T-helper 2 cell treated with Interferon-gamma antibody and Interleukin-4, amounts not matched to agents 100 ng/mL and 5 ng/mL, for 36 hours (primary cell): ENCODE measurements at regions not wholly inside any gene's neighbourhood (a gene's known extent, or its start where the extent isn't known, plus 50 kb on each side); places are given as distances from the start of the nearest gene placed in this dataset.
"Not testable (repeated sequence)": the region's sequence is repeated elsewhere in the genome, so short reads cannot be mapped to it uniquely, and the experiment has no call there.

ENCODE experiments used
- intact Hi-C: fragments of 100-400 bp; cut with micrococcal nuclease; formaldehyde crosslinking; loops from one replicate; pipeline ENCODE4 v1.15.1; 2023

DNA sequence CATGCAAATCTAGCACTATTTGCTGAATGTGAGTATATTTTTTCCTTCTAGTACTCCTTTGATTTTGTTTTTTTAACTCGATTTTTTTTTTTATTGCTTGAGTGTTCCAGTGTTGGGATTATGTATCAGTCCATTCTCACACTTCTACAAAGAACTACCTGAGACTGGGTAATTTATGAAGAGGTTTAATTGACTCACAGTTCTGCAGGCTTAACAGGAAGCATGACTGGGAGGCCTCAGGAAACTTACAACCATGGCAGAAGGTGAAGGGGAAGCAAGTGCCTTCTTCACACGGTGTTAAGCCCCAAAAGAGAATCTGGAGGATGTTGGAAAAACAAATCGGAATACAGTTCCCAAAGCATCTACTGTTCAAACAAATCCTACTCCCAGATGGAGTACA lies 69.1 kb downstream of the ZNF518B start:
- intact Hi-C loops: not testable (repeated sequence)

DNA sequence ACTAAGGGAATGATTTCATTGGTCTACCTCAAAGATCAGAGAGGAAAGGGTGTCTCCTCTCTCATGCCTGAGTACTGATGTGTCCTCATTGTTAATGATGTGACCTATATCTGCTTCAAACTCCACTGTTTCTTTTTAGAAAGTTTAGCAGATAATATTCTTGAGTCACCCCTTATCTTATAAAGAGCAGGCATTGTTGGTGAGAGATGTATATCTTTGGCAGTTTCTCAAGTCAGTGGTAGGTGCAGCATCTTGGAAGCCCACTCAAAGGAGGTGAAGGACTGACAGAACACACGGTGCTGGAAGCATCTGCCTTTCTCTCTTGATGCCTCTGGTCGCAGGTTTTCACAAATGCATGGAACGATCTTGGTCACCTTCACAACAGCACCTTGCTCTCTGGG lies 71.2 kb downstream of the ZNF518B start:
- intact Hi-C loops: no loop called here

DNA sequence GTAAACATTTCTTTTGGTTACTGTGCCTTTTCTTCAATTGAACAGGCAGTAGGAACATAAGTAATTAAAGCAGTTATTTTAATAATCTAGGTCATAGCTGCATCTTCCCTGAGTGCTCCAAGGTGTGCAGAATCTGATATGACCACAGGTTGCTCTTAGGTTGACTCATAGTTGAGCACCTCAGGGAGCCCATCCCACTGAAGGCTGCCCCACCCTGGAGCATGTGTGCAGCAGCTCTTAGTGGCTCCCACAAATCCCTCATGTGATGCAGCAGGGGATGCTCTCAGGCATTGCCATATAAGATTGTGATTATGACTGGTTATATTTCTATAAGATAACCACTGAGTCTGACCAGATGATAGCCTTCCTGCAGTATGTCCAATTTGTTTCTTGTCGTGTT lies 72.3 kb downstream of the ZNF518B start:
- intact Hi-C loops: no loop called here

DNA sequence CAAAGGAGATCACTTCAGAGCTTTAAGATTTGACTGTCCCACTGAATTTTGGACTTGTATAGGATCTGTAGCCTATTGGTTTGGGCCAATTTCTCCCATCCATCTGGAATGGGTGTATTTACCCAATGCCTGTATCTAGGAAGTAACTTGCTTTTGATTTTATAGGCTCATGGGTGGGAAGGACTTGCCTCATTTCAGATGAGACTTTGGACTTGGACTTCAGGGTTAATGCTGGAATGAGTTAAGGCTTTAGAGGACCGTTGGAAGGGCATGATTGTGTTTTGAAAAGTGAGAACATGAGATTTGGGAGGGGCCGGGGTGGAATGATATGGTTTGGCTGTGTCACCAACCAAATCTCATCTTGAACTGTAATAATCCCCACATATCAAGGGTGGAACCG lies 73.8 kb downstream of the ZNF518B start:
- intact Hi-C loops: no loop called here

DNA sequence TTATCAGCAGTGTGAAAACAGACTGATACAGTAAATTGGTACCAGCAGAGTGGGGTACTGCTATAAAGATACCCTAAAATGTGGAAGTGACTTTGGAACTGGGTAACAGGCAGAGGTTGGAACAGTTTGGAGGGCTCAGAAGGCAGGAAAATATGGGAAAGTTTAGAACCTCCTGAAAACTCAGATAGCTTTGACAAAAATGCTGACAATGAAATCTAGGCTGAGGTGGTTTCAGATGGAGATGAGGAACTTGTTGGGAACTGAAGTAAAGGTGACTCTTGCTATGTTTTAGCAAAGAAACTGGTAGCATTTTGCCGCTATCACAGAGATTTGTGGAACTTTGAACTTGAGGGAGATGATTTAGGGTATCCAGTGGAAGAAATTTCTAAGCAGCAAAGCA lies 75.1 kb downstream of the ZNF518B start:
- intact Hi-C loops: not testable (repeated sequence)

DNA sequence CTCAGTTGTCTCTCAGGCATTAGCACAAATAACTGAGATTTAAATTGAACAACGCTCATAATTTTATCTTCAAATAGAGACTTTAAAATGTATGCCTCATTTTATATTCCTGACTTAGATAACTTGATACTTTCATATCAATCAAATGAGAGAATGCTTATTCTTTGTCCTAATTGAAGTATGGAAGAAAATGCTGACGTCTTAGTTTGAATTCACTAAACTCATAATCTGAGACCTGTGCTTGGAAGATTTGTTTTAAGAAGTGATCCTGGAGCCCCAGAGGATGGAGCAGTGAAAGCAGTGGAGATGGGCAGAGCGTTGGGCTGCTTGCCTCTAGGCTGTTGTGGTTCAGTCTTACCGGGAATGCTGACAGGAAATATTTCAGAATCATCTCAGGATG lies 76.1 kb downstream of the ZNF518B start:
- intact Hi-C loops: no loop called here

DNA sequence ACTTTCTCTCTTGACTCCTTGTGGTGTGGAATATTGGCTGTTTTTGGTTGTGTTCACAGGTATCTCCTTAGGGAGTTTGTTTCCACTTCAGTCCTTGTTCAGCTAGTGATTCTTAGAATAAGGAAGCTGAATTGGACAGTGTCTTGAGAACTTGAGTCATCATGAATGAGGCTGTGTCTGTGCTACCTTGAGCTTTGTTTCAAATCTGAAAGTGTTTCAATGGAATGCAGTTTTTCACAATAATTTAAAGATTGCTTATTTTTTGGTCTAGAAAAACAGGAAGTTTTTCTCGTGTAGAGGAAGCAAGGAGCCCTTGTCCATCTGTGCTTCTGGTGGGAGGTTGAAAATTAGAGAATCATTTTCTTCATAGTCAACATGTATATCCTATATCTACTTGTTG lies 76.5 kb downstream of the ZNF518B start:
- intact Hi-C loops: no loop called here

DNA sequence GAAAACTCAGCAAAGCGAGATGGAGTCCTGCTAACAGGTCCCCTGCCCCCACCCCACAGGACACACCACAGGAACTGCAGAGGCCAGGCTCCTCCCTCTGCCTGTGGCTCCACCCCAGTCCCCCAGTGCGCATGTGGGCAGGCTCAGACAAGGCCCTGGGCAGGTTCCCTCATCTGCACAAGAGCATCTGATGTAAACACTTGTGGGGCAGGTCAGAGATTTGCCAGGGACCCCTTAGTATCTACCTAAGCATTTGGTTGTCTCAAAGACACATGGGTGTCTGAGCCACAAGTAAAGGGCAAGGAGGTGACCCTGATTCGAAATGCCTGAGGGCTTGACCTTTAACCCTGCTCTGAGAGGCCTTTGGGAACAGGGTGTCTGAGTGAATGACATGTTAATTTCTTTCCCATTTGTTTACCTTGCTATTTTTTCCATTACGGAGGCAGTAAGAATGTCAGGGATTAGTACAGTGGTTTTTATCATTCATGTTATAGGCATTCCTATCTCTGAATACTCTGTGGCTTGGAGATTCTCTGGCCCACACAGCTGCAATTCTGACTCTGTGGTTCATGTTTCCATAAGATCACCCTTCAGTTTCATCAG lies 85.3 kb downstream of the ZNF518B start:
- intact Hi-C loops: no loop called here

DNA sequence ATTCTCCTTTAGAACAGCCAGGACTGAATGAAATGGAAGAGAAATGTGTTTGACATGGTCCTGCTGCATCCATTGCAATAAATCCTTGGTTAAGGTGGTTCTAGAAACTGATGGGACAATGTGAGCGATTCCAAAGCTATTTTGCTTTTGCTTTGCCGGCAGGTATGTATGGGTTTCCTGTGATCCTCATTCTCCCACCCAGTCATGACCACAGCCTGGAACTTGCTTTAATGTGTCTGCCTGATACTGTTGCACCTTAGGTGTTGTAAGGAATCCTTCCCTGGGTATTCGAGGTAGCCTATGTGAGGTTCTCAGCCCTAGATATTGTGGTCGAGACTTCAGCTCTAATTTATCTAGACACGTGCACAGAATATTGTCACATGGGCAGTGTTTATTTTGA lies 86.1 kb downstream of the ZNF518B start:
- intact Hi-C loops: no loop called here

DNA sequence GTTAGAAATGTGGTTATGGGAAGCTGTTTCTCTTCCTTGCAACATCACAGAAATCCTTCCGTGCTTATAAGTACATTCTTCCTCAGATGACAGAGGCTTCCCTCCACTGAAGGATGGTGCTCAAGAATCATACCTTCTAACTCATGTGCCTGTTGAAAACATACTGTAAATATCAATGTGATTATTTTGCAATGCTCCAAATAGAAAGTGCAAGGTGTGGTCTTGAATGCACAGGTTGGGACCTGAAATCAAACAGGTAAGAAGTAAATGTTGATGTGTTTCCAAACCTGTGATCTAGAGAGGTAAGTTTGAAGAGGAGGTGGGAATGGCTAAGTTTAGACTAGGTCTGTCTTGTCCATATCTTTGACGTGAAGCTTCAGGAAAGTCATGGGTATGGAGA lies 87.7 kb downstream of the ZNF518B start:
- intact Hi-C loops: no loop called here

DNA sequence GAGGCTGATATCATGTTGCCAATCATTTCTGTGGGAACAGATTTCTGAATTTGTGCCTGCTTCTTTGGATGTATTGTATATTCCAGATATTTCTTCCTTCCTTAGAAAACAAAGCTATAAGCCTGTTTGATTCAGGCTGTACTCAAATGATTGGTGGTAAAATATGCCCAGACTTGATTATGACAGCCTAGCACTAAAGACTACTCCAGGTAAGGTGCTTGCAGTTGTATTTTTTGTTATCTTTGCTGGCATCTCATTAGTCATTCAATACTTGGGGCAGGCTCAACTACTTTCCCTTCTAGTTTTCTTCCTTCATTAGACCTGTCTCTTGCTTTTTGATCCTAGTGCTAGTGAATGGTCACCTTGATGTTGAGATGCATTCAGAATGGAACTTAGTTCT lies 90.6 kb downstream of the ZNF518B start:
- intact Hi-C loops: no loop called here

DNA sequence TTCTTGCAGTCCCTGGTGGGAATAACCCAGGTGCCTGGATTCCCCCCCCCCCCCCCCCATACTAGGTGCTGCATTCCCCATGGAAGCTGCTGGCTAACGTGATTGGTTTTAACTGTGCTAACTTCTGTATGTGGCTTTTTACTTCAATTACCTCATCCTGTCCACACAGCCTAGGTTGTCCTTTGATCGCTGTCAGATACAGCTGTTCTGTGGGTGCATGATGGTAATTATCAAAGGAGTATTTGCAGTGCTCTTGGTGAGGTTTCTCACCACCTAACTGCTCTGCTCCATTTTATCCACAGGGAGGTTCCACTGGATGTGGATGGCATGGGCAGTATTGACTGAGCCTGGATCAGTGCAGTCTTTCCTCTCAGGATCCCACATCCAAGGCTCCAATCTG lies 93.0 kb downstream of the ZNF518B start:
- intact Hi-C loops: no loop called here

DNA sequence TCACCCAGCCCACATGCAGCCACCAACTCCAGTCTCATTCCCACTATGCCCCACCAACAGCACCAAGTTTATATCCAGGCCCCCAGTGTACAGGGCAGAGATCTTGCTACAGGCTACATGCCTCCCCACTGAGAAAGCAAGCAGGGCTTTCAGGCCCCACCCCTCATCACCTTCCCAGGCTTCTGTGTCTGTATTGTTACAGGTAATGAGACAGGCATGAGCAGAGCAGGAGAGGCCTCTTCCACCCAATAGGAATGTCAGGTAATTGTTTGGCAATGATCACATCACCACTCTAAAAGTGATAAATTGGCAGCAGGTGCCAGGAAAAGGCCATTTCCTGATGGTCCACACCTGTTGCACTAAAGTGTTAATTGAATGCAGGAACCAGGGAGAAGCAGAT lies 102.5 kb downstream of the ZNF518B start:
- intact Hi-C loops: no loop called here

DNA sequence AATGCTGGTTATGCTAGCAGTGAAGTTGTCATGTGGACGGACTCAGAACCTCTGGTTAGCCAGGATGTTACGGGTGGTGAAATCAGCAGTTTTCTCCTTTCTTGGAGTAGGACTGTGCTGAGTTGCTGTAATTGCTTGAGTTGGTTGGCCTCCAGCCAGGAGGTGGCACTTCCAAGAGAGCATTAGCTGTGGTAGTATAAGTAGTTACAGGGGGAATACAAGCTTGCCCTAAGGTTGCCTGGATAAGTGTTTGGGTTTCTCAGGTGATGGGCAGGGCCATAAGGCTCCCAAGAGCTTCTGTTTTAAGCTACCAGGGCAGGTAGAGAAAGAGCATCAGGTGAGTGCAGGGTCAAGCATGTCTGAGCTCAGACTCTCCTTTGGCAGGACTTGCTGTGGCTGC lies 103.0 kb downstream of the ZNF518B start:
- intact Hi-C loops: no loop called here

DNA sequence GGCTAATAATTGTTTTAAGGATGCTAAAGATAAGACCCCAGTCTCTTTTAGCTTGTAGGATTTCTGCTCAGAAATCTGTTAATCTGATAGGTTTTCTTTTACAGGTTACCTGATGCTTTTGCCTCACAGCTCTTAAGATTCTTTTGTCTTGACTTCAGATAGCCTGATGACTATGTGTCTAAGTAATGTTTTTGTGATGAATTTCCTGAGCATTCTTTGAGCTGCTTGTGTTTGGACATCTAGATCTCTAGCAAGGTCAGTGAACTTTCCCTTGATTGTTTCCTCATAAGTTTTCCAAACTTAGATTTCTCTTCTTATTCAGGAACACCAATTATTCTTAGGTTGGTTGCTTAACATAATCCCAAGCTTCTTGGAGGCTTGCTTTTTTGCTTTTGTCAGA lies 104.1 kb downstream of the ZNF518B start:
- intact Hi-C loops: no loop called here

DNA sequence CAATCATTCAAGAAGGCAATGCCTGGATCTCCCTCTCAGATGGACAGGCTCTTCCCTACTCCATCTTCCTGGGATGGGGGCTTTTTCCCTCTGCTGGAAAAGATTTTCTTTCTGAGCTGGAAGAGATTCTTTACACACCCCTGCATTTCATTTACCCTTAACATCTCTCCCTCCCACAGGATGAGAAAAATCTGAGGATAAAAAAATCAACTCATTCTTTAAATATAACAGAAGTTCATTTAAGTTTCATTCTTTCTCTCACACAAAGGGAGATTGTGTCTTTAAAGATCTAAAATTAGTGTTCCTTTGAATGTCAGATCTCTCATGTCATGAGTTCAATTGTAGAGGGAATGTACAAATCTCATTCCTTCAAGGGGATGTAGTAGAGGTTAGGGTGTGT lies 109.0 kb downstream of the ZNF518B start:
- intact Hi-C loops: no loop called here

DNA sequence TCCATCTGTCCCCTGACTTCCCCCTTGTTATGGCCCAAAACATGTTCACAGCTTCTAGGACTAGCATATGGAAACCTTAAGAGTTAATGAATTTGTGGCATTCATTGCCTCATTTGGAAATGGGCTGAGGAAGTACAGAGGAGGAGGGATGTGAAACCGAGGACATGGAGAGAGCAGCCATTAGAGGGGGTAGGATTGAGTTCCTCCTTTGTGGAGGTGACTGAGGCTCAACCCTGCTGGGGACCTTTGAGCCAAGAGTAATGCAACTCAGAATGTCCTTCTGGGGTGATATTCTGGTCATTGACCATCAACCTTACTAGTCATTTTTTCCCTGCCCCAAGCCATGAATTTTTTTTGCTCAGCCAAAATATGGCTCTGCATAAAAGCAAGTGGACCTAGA lies 109.4 kb downstream of the ZNF518B start:
- intact Hi-C loops: no loop called here

DNA sequence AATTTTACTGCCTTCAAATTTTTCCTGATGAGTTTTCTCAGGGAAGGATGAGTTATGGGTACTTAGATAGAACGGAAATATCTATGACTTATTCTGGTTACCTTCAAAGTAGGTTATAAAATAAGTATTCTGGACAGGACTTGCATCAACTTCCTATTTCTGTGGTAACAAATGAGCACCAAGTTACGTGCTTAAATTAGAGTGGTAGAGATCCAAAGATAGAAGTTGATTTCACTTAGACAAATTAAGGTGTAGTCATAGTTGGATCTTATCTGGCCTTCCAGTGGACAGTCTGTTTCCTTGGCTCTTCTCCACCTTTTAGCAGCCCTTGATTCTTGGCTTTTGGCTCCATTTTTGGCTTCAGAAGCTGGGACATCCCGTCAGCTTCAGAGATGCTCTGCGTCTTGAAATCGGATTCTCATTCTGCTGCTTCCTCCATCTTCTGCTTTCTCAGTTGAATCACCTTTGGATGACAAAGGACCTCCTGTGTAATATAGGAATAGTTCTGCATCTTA lies 109.9 kb downstream of the ZNF518B start:
- intact Hi-C loops: no loop called here

DNA sequence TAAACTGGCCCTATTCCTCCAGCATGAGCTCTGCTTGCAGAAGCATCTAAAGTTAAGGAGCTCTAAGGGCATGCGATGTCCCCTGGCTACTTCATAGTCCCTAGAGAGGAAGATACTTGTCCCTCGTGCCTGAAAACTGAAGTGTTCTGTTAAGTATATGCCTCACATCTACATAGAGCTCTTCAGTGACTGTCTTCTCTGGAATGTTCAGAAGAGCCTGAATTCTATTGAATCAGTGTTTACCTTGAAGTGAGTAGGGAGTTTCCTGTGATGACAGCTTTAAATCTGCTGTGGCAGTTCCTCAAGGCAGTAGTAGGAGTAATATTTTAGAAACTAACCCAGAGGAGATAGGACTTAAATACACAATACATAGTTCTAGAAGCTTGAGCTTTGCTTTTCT lies 111.2 kb downstream of the ZNF518B start:
- intact Hi-C loops: no loop called here

DNA sequence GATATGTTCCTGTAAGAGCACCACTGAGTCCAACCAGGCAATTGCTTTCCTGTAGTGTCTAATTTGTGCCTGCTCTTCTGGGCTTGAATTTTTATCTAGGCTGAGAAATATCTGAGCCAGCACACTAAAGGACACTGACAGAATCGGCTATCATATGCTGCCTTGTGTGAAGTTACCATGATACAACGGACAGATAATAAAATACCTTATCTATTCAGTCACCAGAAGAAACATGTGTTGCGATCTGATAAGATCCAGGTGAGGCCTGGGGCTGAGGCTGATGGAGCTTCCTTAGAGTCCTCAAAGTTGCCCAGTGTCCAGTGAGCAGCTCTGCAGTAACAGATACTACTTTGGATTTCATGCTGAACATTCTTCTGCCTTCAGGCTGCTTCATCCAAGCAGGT lies 111.8 kb downstream of the ZNF518B start:
- intact Hi-C loops: no loop called here

DNA sequence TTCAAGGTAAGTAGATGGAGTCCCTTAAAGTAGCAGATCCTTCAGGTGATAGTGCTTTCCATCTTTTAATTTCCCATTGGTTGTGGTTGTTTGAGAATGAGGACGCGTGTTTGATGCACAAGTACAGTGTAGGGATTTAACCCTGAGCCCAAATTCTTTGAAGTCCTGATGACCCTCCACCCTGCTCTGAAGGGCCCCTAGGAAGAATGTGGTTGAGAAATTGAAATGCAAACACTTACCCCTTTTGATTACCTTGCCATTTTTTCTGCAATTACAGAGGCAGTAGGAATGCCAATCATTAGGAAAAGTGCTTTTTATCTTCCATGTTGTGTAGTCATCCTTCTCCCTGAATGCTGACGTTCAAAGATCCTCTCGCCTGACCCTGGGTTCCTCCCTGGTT lies 112.4 kb downstream of the ZNF518B start:
- intact Hi-C loops: no loop called here

DNA sequence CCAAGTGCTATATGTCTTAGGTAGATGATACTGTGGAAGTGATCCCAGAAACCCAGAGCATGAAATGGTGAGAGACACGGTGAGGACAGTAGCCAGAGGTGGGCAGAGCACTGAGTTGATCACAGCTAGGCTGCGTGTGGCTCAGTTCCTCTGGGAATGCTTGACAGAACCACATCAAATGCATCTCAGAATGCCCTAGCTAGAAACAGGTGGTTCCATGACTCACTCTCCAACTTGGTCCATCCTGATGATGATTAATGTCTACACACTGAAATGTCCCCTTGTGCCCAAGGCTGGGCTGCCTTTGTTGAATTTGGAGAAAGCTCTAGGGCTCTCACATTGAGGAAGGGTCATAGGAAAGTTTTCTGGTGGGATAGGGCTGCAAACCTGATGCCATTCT lies 113.6 kb downstream of the ZNF518B start:
- intact Hi-C loops: no loop called here

DNA sequence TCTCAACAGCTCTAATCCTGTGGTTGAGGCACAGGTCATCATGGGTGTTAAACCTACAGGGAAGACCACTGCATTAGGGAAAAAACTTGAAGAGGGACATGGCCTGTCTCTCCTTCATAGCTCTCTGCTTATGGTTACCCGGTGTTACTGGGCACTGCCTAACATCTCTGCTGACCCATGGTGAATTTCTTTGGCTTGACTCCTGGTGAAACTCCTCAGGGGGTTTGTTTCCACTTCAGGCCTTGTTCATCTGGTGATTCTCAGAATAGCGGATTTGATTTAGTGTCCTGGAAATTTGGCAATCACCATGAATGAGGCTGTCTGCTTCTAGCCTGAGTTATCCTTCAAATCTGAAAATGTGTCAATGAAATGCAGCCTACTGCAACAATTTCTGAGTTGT lies 114.4 kb downstream of the ZNF518B start:
- intact Hi-C loops: no loop called here

DNA sequence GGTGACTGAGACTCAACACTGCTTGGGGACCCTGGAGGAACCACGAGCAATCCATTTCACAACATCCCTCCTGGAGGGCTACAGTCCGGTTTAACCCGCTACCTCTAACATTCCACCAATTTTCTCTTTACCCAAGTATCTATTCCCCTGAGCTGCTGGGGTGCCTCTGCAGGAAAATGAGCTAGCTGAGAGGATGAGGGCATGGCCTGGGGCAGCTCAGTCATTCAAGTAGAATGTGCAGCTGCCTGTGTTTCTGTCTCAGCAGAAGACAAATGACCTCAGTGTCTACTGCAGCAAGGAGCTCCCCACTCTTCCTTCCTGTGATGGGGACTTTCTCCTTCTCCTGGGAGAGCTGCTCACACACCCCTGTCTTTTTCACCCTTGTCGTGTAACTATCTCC lies 120.8 kb downstream of the ZNF518B start:
- intact Hi-C loops: no loop called here
